ENCODE measurements at regions not wholly inside any gene's neighbourhood (a gene's known extent, or its start where the extent isn't known, plus 50 kb on each side); places are given as distances from the start of the nearest gene placed in this dataset.

DNA sequence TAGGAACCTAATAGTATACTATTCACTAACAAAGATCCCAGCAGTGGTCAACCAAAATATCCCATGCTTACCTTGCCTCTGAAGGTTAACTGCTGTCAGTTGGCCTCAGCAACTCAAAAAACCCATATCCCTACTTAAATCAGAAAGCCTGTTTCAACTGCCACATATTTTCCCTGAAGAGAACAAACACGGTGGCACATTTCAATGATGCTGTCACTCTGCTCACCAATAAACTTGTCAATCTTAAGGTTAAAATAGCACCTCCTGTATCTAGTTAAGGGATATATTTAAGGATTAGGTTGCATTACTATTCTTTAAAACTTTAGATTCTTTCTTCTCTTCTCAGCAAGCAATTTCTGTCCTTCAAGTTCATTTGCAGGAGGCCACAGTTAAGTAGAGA, 986.9 kb downstream of the CDH18 start:
- WGBS (ENCODE audit: insufficient coverage) = no CpG with 5 or more reads among the region's 1 CpG
- CTCF ChIA-PET = no interaction called here

DNA sequence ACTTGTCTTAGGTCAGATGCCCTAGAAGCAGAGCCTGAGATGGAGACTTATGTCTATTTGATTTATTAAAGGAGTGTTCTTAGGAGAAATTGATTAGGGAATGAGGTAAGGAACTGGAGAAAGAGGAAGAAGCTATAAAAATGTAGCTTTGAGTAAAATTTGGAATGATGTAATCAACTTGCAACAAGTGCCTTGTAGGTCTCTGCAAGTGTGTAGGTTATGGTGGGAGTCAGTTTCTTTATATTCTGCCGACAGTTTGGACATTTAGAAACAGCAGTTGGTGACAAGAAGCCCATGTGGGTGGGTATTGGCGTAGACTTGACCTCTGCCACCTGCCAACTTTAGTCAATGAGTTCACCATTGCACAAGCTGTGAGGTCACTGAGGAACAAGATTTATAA, 986.5 kb downstream of the CDH18 start:
- Histone ChIP-seq H3K36me3 (ENCODE audit: control insufficient read depth in 2 of 2, extremely low read depth in 1 of 2, insufficient read depth in 1 of 2, low read length in 1 of 2) (no peaks in the 10 kb centered on the region), H3K4me1 (ENCODE audit: control insufficient read depth in 1 of 2, extremely low read depth in 1 of 2, insufficient read depth in 2 of 2, low read length in 2 of 2) (no peaks in the 10 kb centered on the region), H3K27ac (ENCODE audit: low read length) (no peak overlapping the region), H3K27me3 (replicated peaks in 1 of 2; ENCODE audit: control insufficient read depth in 2 of 2, extremely low read depth in 1 of 2, insufficient read depth in 2 of 2, low read length in 1 of 2) (no peaks in the 10 kb centered on the region), H3K4me3 (ENCODE audit: control insufficient read depth in 1 of 2, extremely low read depth in 1 of 2, low read length in 1 of 2) (no peak overlapping the region), H3K9me3 (no peaks in the 10 kb centered on the region)
- no peaks in the 10 kb centered on the region for H3K4me1 Mint-ChIP-seq
- H3K27me3 Mint-ChIP-seq = no peaks in the 10 kb centered on the region
- POLR2A ChIA-PET = no interaction called here
- ATAC-seq (replicated peaks in 1 of 4) (no peak), DNase-seq (no peak)
- H3K27ac Mint-ChIP-seq = no peak overlapping the region
- H3K4me3 Mint-ChIP-seq = no peak overlapping the region
- peaks cover 6 to 10% (median 9%) of the 10 kb centered on the region in 3 donors for H3K9me3 Mint-ChIP-seq
- CTCF ChIA-PET = no interaction called here
- 44% methylated on average over 2 of the region's 2 CpGs for WGBS (ENCODE audit: insufficient coverage)
- no peaks in the 10 kb centered on the region for H3K36me3 Mint-ChIP-seq

More for the DNA sequence above, 986.9 kb downstream of the CDH18 start:
- H3K4me1 ChIP-seq (ENCODE audit: control insufficient read depth in 1 of 2, extremely low read depth in 1 of 2, insufficient read depth in 2 of 2, low read length in 2 of 2) = no peaks in the 10 kb centered on the region
- no peak overlapping the region for H3K27ac ChIP-seq (ENCODE audit: low read length)
- Mint-ChIP-seq H3K4me3 (no peak overlapping the region), H3K36me3 (no peaks in the 10 kb centered on the region), H3K27me3 (no peaks in the 10 kb centered on the region), H3K4me1 (no peaks in the 10 kb centered on the region), H3K9me3 (peaks cover 6 to 10% (median 9%) of the 10 kb centered on the region in 3 donors), H3K27ac (no peak overlapping the region)
- H3K36me3 ChIP-seq (ENCODE audit: control insufficient read depth in 2 of 2, extremely low read depth in 1 of 2, insufficient read depth in 1 of 2, low read length in 1 of 2) = no peaks in the 10 kb centered on the region
- H3K9me3 ChIP-seq = no peaks in the 10 kb centered on the region
- ATAC-seq (replicated peaks in 1 of 4) = no peak
- POLR2A ChIA-PET = no interaction called here
- H3K4me3 ChIP-seq (ENCODE audit: control insufficient read depth in 1 of 2, extremely low read depth in 1 of 2, low read length in 1 of 2) = no peak overlapping the region
- no peak for DNase-seq
- H3K27me3 ChIP-seq (replicated peaks in 1 of 2; ENCODE audit: control insufficient read depth in 2 of 2, extremely low read depth in 1 of 2, insufficient read depth in 2 of 2, low read length in 1 of 2) = no peaks in the 10 kb centered on the region

DNA sequence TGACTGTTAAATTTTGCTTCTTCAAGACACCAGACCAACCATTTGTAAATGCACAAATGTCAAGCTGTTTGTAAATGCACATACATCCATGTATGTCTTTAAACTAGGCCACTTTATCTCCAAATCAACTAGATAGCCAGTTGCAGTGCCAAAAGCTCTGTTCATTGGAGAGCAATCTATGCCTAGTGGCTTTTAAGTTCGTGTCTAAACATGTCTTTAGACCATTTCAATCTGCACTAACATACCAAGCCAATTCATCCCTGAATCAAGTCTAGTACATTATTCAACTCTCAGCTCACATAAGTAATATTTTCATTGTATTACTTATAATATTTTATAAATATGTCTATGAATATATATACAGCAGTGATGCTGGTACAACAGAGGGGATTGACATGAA, 985.9 kb downstream of the CDH18 start:
- no peak overlapping the region for H3K4me3 Mint-ChIP-seq
- Histone ChIP-seq H3K4me1 (ENCODE audit: control insufficient read depth in 1 of 2, extremely low read depth in 1 of 2, insufficient read depth in 2 of 2, low read length in 2 of 2) (no peaks in the 10 kb centered on the region), H3K4me3 (ENCODE audit: control insufficient read depth in 1 of 2, extremely low read depth in 1 of 2, low read length in 1 of 2) (no peak overlapping the region), H3K36me3 (ENCODE audit: control insufficient read depth in 2 of 2, extremely low read depth in 1 of 2, insufficient read depth in 1 of 2, low read length in 1 of 2) (no peaks in the 10 kb centered on the region), H3K27me3 (replicated peaks in 1 of 2; ENCODE audit: control insufficient read depth in 2 of 2, extremely low read depth in 1 of 2, insufficient read depth in 2 of 2, low read length in 1 of 2) (no peaks in the 10 kb centered on the region), H3K27ac (ENCODE audit: low read length) (no peak overlapping the region), H3K9me3 (no peaks in the 10 kb centered on the region)
- H3K27ac Mint-ChIP-seq = no peak overlapping the region
- H3K9me3 Mint-ChIP-seq = peaks cover 7 to 10% (median 9%) of the 10 kb centered on the region in 3 donors
- no peaks in the 10 kb centered on the region for H3K27me3 Mint-ChIP-seq
- no peaks in the 10 kb centered on the region for H3K36me3 Mint-ChIP-seq
- POLR2A ChIA-PET = no interaction called here
- WGBS (ENCODE audit: insufficient coverage) = no CpG with 5 or more reads among the region's 1 CpG
- CTCF ChIA-PET = no interaction called here
- no peak for DNase-seq
- ATAC-seq (replicated peaks in 1 of 4) = no peak
- no peaks in the 10 kb centered on the region for H3K4me1 Mint-ChIP-seq

DNA sequence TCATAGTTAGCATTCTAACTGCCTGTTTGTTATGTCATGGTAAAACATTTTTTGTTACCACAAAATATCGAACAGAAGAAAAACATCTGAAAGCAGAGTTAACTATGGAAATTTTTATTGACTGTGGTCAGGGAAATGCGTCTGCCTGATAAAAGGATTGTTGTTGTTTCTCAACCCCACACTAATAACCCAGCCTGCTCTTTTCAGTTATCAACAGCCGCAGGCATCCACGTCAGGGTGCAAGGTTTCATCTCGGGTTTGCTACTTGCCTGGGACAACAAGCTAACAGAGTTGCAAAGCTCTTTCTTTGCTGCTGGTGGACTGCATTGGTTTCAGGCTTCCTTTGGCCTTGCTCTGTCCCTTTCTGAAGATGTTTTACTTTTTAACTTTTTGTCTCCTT, 969.2 kb downstream of the CDH18 start:
- no peaks in the 10 kb centered on the region for H3K27me3 Mint-ChIP-seq
- H3K4me3 Mint-ChIP-seq = no peak overlapping the region
- H3K27ac Mint-ChIP-seq = no peak overlapping the region
- Histone ChIP-seq H3K4me1 (ENCODE audit: control insufficient read depth in 1 of 2, extremely low read depth in 1 of 2, insufficient read depth in 2 of 2, low read length in 2 of 2) (no peaks in the 10 kb centered on the region), H3K36me3 (ENCODE audit: control insufficient read depth in 2 of 2, extremely low read depth in 1 of 2, insufficient read depth in 1 of 2, low read length in 1 of 2) (no peaks in the 10 kb centered on the region), H3K27me3 (replicated peaks in 1 of 2; ENCODE audit: control insufficient read depth in 2 of 2, extremely low read depth in 1 of 2, insufficient read depth in 2 of 2, low read length in 1 of 2) (no peaks in the 10 kb centered on the region), H3K9me3 (no peaks in the 10 kb centered on the region), H3K27ac (ENCODE audit: low read length) (no peak overlapping the region), H3K4me3 (ENCODE audit: control insufficient read depth in 1 of 2, extremely low read depth in 1 of 2, low read length in 1 of 2) (no peak overlapping the region)
- DNase-seq (no peak), ATAC-seq (replicated peaks in 1 of 4) (no peak)
- CTCF ChIA-PET = no interaction called here
- no peaks in the 10 kb centered on the region for H3K36me3 Mint-ChIP-seq
- POLR2A ChIA-PET = no interaction called here
- H3K4me1 Mint-ChIP-seq = no peaks in the 10 kb centered on the region
- WGBS (ENCODE audit: insufficient coverage) = 83% methylated on average over 2 of the region's 5 CpGs
- H3K9me3 Mint-ChIP-seq = peaks cover 0 to 12% (median 4%) of the 10 kb centered on the region in 3 donors

DNA sequence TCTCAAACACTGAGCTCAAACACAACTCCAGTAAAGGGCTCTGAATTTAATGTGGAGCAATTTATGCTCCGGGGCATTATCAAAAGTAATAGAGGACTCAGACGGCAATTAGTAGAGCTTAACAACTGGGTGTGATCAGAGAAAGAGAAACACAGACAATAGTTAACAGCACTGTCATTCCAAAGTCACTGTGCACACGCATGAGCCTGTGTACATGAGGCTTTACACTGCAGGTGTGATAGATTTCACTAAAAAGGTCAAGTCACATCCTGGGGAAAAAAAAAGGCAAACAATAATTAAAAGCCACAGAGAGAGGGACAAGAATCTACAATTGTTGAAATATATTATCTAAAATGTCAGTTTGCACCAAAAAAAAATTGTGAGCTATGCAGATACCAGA, 956.5 kb downstream of the CDH18 start:
- Mint-ChIP-seq H3K36me3 (no peaks in the 10 kb centered on the region), H3K27me3 (no peaks in the 10 kb centered on the region), H3K9me3 (peaks cover 9 to 14% (median 10%) of the 10 kb centered on the region in 3 donors), H3K27ac (no peak overlapping the region), H3K4me3 (no peak overlapping the region), H3K4me1 (no peaks in the 10 kb centered on the region)
- no peaks in the 10 kb centered on the region for H3K27me3 ChIP-seq (replicated peaks in 1 of 2; ENCODE audit: control insufficient read depth in 2 of 2, extremely low read depth in 1 of 2, insufficient read depth in 2 of 2, low read length in 1 of 2)
- ATAC-seq (replicated peaks in 1 of 4) = no peak
- H3K27ac ChIP-seq (ENCODE audit: low read length) = no peak overlapping the region
- no peaks in the 10 kb centered on the region for H3K36me3 ChIP-seq (ENCODE audit: control insufficient read depth in 2 of 2, extremely low read depth in 1 of 2, insufficient read depth in 1 of 2, low read length in 1 of 2)
- no peak for DNase-seq
- no CpG with 5 or more reads among the region's 3 CpGs for WGBS (ENCODE audit: insufficient coverage)
- H3K4me3 ChIP-seq (ENCODE audit: control insufficient read depth in 1 of 2, extremely low read depth in 1 of 2, low read length in 1 of 2) = no peak overlapping the region
- CTCF ChIA-PET = no interaction called here
- no peaks in the 10 kb centered on the region for H3K4me1 ChIP-seq (ENCODE audit: control insufficient read depth in 1 of 2, extremely low read depth in 1 of 2, insufficient read depth in 2 of 2, low read length in 2 of 2)
- no peaks in the 10 kb centered on the region for H3K9me3 ChIP-seq
- POLR2A ChIA-PET = no interaction called here

DNA sequence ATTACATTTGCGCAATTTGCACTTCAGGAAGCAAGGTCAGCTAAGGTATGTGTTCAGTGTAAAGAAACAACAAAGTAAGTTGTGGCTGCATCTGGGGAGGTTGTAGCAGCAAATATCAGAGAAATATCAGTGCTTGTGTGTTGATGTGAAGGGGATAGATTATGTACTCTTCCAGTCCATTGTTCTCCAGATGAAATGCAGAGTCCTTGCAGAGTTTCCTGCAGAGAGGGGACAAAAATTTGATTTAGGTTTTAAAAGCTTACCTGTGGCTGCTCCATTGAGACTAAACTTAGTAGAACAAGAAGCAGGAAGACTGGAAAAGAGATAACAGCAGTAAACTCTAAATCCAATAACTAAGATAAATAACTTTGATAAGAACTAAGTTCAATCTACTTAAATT, 952.2 kb downstream of the CDH18 start:
- ATAC-seq (replicated peaks in 1 of 4) (no peak), DNase-seq (no peak)
- Histone ChIP-seq H3K4me3 (ENCODE audit: control insufficient read depth in 1 of 2, extremely low read depth in 1 of 2, low read length in 1 of 2) (no peak overlapping the region), H3K27me3 (replicated peaks in 1 of 2; ENCODE audit: control insufficient read depth in 2 of 2, extremely low read depth in 1 of 2, insufficient read depth in 2 of 2, low read length in 1 of 2) (no peaks in the 10 kb centered on the region), H3K9me3 (no peaks in the 10 kb centered on the region), H3K4me1 (ENCODE audit: control insufficient read depth in 1 of 2, extremely low read depth in 1 of 2, insufficient read depth in 2 of 2, low read length in 2 of 2) (no peaks in the 10 kb centered on the region), H3K36me3 (ENCODE audit: control insufficient read depth in 2 of 2, extremely low read depth in 1 of 2, insufficient read depth in 1 of 2, low read length in 1 of 2) (no peaks in the 10 kb centered on the region), H3K27ac (ENCODE audit: low read length) (no peak overlapping the region)
- Mint-ChIP-seq H3K4me1 (no peaks in the 10 kb centered on the region), H3K36me3 (no peaks in the 10 kb centered on the region), H3K27ac (no peak overlapping the region), H3K4me3 (no peak overlapping the region), H3K9me3 (peaks cover 4 to 12% (median 8%) of the 10 kb centered on the region in 3 donors), H3K27me3 (no peaks in the 10 kb centered on the region)
- whole genome bisulfite sequencing (ENCODE audit: insufficient coverage) = 64% methylated on average over 1 of the region's 1 CpG
- CTCF ChIA-PET = no interaction called here
- POLR2A ChIA-PET = no interaction called here

DNA sequence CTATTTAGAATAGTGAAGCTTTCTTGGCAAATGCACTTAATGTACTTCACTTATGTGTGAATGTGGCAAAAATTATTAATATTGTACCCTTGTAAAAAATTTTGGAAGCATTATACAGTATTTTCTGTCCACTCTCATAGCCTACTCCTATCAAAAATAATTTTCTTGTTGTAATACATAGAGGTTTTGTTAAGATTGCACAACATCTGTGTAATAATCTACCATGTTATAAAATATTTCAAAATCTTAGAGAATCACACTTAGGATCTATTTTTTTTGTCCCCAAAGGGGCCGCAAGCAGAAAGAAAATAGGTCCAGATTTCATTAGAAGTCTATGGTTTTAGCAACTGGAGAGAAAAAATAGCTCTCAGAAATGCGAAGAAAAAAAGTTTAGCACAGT, 945.9 kb downstream of the CDH18 start:
- Histone ChIP-seq H3K4me1 (ENCODE audit: control insufficient read depth in 1 of 2, extremely low read depth in 1 of 2, insufficient read depth in 2 of 2, low read length in 2 of 2) (no peaks in the 10 kb centered on the region), H3K9me3 (no peaks in the 10 kb centered on the region), H3K27ac (ENCODE audit: low read length) (no peak overlapping the region), H3K27me3 (replicated peaks in 1 of 2; ENCODE audit: control insufficient read depth in 2 of 2, extremely low read depth in 1 of 2, insufficient read depth in 2 of 2, low read length in 1 of 2) (no peaks in the 10 kb centered on the region), H3K4me3 (ENCODE audit: control insufficient read depth in 1 of 2, extremely low read depth in 1 of 2, low read length in 1 of 2) (no peak overlapping the region), H3K36me3 (ENCODE audit: control insufficient read depth in 2 of 2, extremely low read depth in 1 of 2, insufficient read depth in 1 of 2, low read length in 1 of 2) (no peaks in the 10 kb centered on the region)
- POLR2A ChIA-PET = no interaction called here
- Mint-ChIP-seq H3K4me1 (no peaks in the 10 kb centered on the region), H3K9me3 (peaks cover 0 to 15% (median 6%) of the 10 kb centered on the region in 3 donors), H3K27me3 (no peaks in the 10 kb centered on the region), H3K4me3 (no peak overlapping the region), H3K36me3 (no peaks in the 10 kb centered on the region), H3K27ac (no peak overlapping the region)
- ATAC-seq (replicated peaks in 1 of 4) (no peak), DNase-seq (no peak)
- no CpG with 5 or more reads among the region's 2 CpGs for WGBS (ENCODE audit: insufficient coverage)
- CTCF ChIA-PET = no interaction called here

Measured in T-cell (primary cell).